ENCODE measurements at regions not wholly inside any gene's neighbourhood (a gene's known extent, or its start where the extent isn't known, plus 50 kb on each side); places are given as distances from the start of the nearest gene placed in this dataset.

- intact Hi-C loops (cut with DNase I), result no loop called here
- peak; percentile 26 to 77 (median 53) for DNase-seq
- no peaks in the 10 kb centered on the region for H3K9me3 ChIP-seq
- peaks cover 2% of the 10 kb centered on the region for H3K4me1 ChIP-seq (ENCODE audit: insufficient read depth)
- no peaks in the 10 kb centered on the region for H3K36me3 ChIP-seq
- no peaks in the 10 kb centered on the region for H3K27me3 ChIP-seq
- H3K27ac ChIP-seq, result no peak overlapping the region
- no peak overlapping the region for H3K4me3 ChIP-seq
- WGBS, 3 donors, result 5 to 17% (median 8%) methylated on average over 14 of the region's 14 CpGs
- TF ChIP-seq EP300 (IDR thresholded peaks at IDR 0.05) (no peak), CTCF (IDR thresholded peaks at IDR 0.05) (no peak), POLR2A (IDR thresholded peaks at IDR 0.05) (no peak)
These were observed 125.1 kb upstream of the STX18 start for GRCh38 chr4:4666693-4667621.

GRCh38 chr4:4666187-4666586 is 124.3 kb upstream of the STX18 start:
- Histone ChIP-seq H3K9me3 (no peaks in the 10 kb centered on the region), H3K4me3 (no peak overlapping the region), H3K36me3 (no peaks in the 10 kb centered on the region), H3K4me1 (ENCODE audit: insufficient read depth) (peaks cover 2% of the 10 kb centered on the region), H3K27ac (no peak overlapping the region), H3K27me3 (no peaks in the 10 kb centered on the region)
- WGBS, 3 donors, result 90 to 92% (median 90%) methylated on average over 7 of the region's 7 CpGs
- intact Hi-C loops (cut with DNase I), result no loop called here
- no peak for DNase-seq
- TF ChIP-seq POLR2A (IDR thresholded peaks at IDR 0.05), result no peak
- TF ChIP-seq EP300 (IDR thresholded peaks at IDR 0.05), result no peak
- no peak for TF ChIP-seq CTCF (IDR thresholded peaks at IDR 0.05)

- Histone ChIP-seq H3K36me3 (no peaks in the 10 kb centered on the region), H3K4me3 (no peak overlapping the region), H3K27ac (no peak overlapping the region), H3K27me3 (no peaks in the 10 kb centered on the region), H3K9me3 (no peaks in the 10 kb centered on the region), H3K4me1 (ENCODE audit: insufficient read depth) (peaks cover 2% of the 10 kb centered on the region)
- DNase-seq, result no peak
- WGBS, 3 donors, result 96 to 99% (median 97%) methylated on average over 5 of the region's 5 CpGs
- intact Hi-C loops (cut with DNase I), result no loop called here
- TF ChIP-seq POLR2A (IDR thresholded peaks at IDR 0.05) (no peak), CTCF (IDR thresholded peaks at IDR 0.05) (no peak), EP300 (IDR thresholded peaks at IDR 0.05) (no peak)
These were observed 122.4 kb upstream of the STX18 start for GRCh38 chr4:4664234-4664633.

GRCh38 chr4:4663028-4663427 is 121.2 kb upstream of the STX18 start:
- no peak for TF ChIP-seq EP300 (IDR thresholded peaks at IDR 0.05)
- no peak for TF ChIP-seq POLR2A (IDR thresholded peaks at IDR 0.05)
- TF ChIP-seq CTCF (IDR thresholded peaks at IDR 0.05), result no peak
- intact Hi-C loops (cut with DNase I), result no loop called here
- Histone ChIP-seq H3K36me3 (no peaks in the 10 kb centered on the region), H3K4me1 (ENCODE audit: insufficient read depth) (peaks cover 2% of the 10 kb centered on the region), H3K27me3 (no peaks in the 10 kb centered on the region), H3K27ac (no peak overlapping the region), H3K9me3 (no peaks in the 10 kb centered on the region), H3K4me3 (no peak overlapping the region)
- no peak for DNase-seq
- 82 to 89% (median 89%) methylated on average over 10 of the region's 10 CpGs for WGBS, 3 donors

Data from ovary (tissue), 7 donors.